Natural killer cell treated with Interleukin-12 subunit alpha and Interleukin-12 subunit beta and Interleukin-15 and Interleukin-18, amount 100 ng/mL, for 72 hours (primary cell): ENCODE measurements at regions not wholly inside any gene's neighbourhood (a gene's known extent, or its start where the extent isn't known, plus 50 kb on each side); places are given as distances from the start of the nearest gene placed in this dataset.

Experiments used
- ATAC-seq, 2 donors: fragments of 150-1000 bp; cut with Tn5 transposase in 1 of 2; sonication (Bioruptor Pico), chemical (Tn5 transposase) in 1 of 2; 2 replicates each; pipeline ENCODE4 v1.10.0; 2021
- DNase-seq: peaks from one replicate; pipeline ENCODE4 v3.0.0; 2022; ENCODE audit warnings: low spot score
- H3K27ac Mint-ChIP-seq, 2 donors: 1 replicate in 1 of 2; 2 replicates in 1 of 2; pipeline ENCODE4 v1.8.0; 2022; ENCODE audit warnings: mixed read lengths in 2 of 2, mild to moderate bottlenecking in 1 of 2, moderate library complexity in 1 of 2
- H3K27me3 Mint-ChIP-seq, 2 donors: 1 replicate in 1 of 2; 2 replicates in 1 of 2; pipeline ENCODE4 v1.8.0; 2022; ENCODE audit warnings: mixed read lengths in 2 of 2
- H3K36me3 Mint-ChIP-seq: one replicate; pipeline ENCODE4 v1.8.0; 2022; ENCODE audit warnings: mixed read lengths
- H3K4me1 Mint-ChIP-seq, 2 donors: 1 replicate in 1 of 2; 2 replicates in 1 of 2; pipeline ENCODE4 v1.8.0; 2022; ENCODE audit warnings: low read depth in 2 of 2, mixed read lengths in 2 of 2, mild to moderate bottlenecking in 1 of 2
- H3K4me3 Mint-ChIP-seq: one replicate; pipeline ENCODE4 v1.8.0; 2022; ENCODE audit warnings: mixed read lengths
- H3K9me3 Mint-ChIP-seq: 2 replicates; pipeline ENCODE4 v1.8.0; 2022; ENCODE audit warnings: mixed read lengths

GRCh38 chr3:162262129-162262528 lies 765.5 kb downstream of the OTOL1 start:
- H3K27me3 Mint-ChIP-seq, result no peaks in the 10 kb centered on the region
- H3K27ac Mint-ChIP-seq, result no peak overlapping the region
- H3K4me1 Mint-ChIP-seq, result no peaks in the 10 kb centered on the region
- DNase-seq, result no peak
- peaks cover 5% of the 10 kb centered on the region for H3K36me3 Mint-ChIP-seq
- ATAC-seq, result no peak
- H3K9me3 Mint-ChIP-seq, result peaks cover 17% of the 10 kb centered on the region
- H3K4me3 Mint-ChIP-seq, result no peak overlapping the region

- Mint-ChIP-seq H3K36me3 (peaks cover 5% of the 10 kb centered on the region), H3K4me3 (no peak overlapping the region), H3K27ac (no peak overlapping the region), H3K4me1 (no peaks in the 10 kb centered on the region), H3K27me3 (no peaks in the 10 kb centered on the region), H3K9me3 (peaks cover 16% of the 10 kb centered on the region)
- no peak for ATAC-seq
- no peak for DNase-seq
These were observed 767.0 kb downstream of the OTOL1 start for GRCh38 chr3:162263596-162263995.

DNA sequence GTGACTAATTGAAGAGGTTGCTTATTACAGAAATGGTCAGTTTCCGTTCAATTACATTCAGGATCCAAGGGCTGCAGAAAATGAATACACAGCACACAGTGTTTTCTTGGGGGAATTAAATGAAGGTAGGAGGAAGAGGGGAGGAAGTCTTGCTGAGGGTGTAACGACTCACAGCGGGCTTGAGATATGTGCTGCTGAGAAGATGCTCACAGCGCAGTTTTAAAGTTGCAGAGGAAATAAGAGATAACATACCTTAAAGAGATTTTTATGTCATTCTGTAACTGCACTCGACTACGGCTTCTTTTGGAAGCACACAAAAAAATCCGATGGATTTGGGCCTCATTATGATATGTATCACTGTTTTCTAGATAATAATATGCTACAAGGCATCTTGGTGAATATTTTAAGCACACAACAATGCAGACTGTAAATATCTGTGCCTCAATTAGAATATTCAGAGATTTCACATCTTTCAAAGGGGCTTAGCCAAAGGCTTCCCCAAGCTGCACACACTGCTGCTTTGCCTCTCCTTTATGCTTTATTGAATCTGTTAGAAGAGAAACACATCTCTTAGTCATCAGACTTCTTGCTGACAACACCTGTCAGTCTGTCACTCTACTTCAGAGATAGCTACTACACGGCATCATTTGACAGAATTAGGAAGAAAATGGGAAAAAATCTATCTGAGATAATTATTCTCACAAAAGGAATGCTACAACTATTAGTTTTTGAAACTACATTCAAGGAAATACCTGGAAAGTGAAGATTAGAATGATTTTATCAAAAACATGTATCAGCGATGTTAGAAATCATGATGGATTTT lies 773.2 kb downstream of the OTOL1 start:
- H3K9me3 Mint-ChIP-seq, result peaks cover 10% of the 10 kb centered on the region
- H3K27me3 Mint-ChIP-seq, result no peaks in the 10 kb centered on the region
- no peak overlapping the region for H3K27ac Mint-ChIP-seq
- DNase-seq (no peak), ATAC-seq (no peak)
- peaks cover 4% of the 10 kb centered on the region for H3K36me3 Mint-ChIP-seq
- no peak overlapping the region for H3K4me3 Mint-ChIP-seq
- H3K4me1 Mint-ChIP-seq, result no peaks in the 10 kb centered on the region

DNA sequence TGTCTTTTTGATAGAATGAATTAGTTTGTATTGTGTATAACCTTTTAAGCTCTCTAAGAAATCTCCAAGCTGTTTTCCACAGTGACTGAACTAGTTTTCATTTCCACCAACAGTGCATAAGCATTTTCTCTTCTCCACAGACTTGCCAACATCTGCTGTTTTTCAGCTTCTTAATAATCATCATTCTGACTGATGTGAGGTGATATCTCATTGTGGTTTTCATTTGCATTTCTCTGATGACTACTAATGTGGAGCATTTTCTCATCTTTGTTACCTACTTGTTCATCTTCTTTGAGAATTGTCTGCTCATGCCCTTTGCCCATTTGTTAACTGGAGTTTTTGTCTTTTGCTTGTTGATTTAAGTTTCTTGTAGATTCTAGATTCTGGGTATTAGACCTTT lies 777.5 kb downstream of the OTOL1 start:
- H3K36me3 Mint-ChIP-seq, result peaks cover 4% of the 10 kb centered on the region
- no peak overlapping the region for H3K4me3 Mint-ChIP-seq
- ATAC-seq (no peak), DNase-seq (no peak)
- no peaks in the 10 kb centered on the region for H3K27me3 Mint-ChIP-seq
- H3K9me3 Mint-ChIP-seq, result peaks cover 12% of the 10 kb centered on the region
- H3K4me1 Mint-ChIP-seq, result no peaks in the 10 kb centered on the region
- H3K27ac Mint-ChIP-seq, result no peak overlapping the region

- Mint-ChIP-seq H3K9me3 (peaks cover 15% of the 10 kb centered on the region), H3K4me3 (no peak overlapping the region), H3K36me3 (no peaks in the 10 kb centered on the region), H3K4me1 (no peaks in the 10 kb centered on the region), H3K27me3 (no peaks in the 10 kb centered on the region), H3K27ac (no peak overlapping the region)
- ATAC-seq (no peak), DNase-seq (no peak)
These were observed 782.2 kb downstream of the OTOL1 start for GRCh38 chr3:162278834-162279233.

- H3K4me3 Mint-ChIP-seq, result no peak overlapping the region
- H3K9me3 Mint-ChIP-seq, result peaks cover 8% of the 10 kb centered on the region
- DNase-seq (no peak), ATAC-seq (no peak)
- H3K27ac Mint-ChIP-seq, result no peak overlapping the region
- no peaks in the 10 kb centered on the region for H3K27me3 Mint-ChIP-seq
- H3K36me3 Mint-ChIP-seq, result no peaks in the 10 kb centered on the region
- H3K4me1 Mint-ChIP-seq, result no peaks in the 10 kb centered on the region
These were observed 788.7 kb downstream of the OTOL1 start for GRCh38 chr3:162285259-162285658.

DNA sequence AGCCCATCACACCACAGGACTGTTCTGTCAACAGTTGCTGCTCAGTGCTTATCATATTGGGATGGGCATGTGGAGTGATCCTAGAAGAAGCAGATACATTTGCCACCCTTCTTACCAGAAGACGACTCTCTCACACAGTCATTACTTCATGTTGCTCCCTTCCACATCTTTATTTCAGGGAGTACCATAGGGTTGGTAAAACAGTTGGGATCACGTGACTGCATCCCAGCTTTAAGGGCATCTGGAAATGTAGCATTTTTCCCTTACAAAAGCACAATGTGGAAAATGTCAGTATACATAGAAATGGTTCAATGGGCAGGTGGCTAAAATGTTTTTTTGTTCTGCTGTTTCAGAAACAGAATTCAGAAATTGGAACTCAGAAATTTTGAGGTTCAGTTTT lies 791.0 kb downstream of the OTOL1 start:
- Mint-ChIP-seq H3K4me3 (no peak overlapping the region), H3K36me3 (no peaks in the 10 kb centered on the region), H3K4me1 (no peaks in the 10 kb centered on the region), H3K27ac (no peak overlapping the region), H3K27me3 (no peaks in the 10 kb centered on the region), H3K9me3 (peaks cover 10% of the 10 kb centered on the region)
- no peak for DNase-seq
- no peak for ATAC-seq

GRCh38 chr3:162292409-162292808 lies 795.8 kb downstream of the OTOL1 start:
- no peak for DNase-seq
- Mint-ChIP-seq H3K4me3 (no peak overlapping the region), H3K9me3 (peaks cover 19% of the 10 kb centered on the region)

DNA sequence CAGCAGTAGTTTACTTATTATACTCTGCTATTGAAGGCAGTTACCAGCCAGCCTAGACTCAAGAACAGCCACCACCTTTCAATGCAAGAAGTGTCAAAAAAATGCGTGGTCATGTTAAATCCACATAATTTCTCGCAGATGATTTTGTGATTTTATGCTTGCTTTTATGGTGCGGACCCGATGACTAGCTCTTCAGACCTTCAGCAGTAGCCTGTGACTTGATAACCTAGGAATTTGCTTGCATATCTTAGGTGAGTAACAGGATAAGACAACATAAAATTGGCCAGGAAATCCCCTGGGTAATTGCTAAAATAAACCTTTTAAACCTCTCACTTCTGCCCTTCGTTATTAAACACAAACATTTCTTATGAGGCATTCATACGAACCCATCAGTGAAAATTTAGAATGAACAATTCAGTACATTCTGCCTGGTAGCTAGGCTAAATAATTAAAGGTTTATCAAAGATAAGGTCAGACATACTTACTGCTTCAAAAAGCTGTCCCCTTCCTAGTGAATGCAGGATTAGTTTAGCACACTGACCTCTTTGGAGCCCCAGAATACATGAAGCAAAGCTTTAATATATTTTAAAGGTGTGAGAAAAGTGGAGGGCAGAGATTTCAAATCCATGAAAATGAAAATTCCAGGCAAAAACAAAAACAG lies 798.8 kb downstream of the OTOL1 start:
- Mint-ChIP-seq H3K36me3 (no peaks in the 10 kb centered on the region), H3K4me1 (no peaks in the 10 kb centered on the region), H3K9me3 (peaks cover 19% of the 10 kb centered on the region)

More at GRCh38 chr3:162292409-162292808, 795.8 kb downstream of the OTOL1 start:
- Mint-ChIP-seq H3K36me3 (no peaks in the 10 kb centered on the region), H3K27ac (no peak overlapping the region), H3K27me3 (no peaks in the 10 kb centered on the region), H3K4me1 (no peaks in the 10 kb centered on the region)
- ATAC-seq, result no peak

DNA sequence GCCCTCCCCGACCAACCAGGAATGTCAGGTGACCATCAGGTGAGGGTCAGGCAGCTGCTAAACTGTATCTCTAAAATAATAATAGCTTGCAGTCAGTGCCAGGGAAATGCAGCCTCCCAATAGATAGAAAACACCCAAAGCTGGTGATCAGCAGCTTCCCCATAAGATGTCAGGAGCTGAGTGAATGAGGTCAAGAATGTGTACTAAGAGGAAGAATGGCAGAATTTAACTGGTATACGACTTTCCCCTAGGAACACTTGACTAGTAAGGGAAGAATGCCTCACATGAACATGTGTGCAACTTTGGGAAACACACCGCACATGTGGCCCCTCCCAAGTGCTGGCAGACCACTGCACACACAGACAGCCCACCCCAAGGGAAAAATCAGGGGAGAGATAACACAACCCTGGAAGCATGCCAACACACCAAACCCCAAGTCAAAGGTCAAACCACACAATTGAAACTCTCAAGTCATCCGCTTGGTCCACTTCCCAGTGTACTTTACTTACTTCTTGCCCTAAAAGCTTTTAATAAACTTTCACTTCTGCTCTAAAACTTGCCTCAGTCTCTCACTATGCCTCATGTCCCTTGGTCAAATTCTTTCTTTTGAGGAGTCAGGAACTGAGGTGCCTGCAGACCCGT lies 806.5 kb downstream of the OTOL1 start:
- Mint-ChIP-seq H3K27me3 (no peaks in the 10 kb centered on the region), H3K9me3 (peaks cover 5% of the 10 kb centered on the region), H3K36me3 (no peaks in the 10 kb centered on the region), H3K4me3 (no peak overlapping the region), H3K27ac (no peak overlapping the region), H3K4me1 (no peaks in the 10 kb centered on the region)
- no peak for ATAC-seq
- no peak for DNase-seq

More for the DNA sequence above, 798.8 kb downstream of the OTOL1 start:
- ATAC-seq, result no peak
- H3K4me3 Mint-ChIP-seq, result no peak overlapping the region
- DNase-seq, result no peak
- H3K27me3 Mint-ChIP-seq, result no peaks in the 10 kb centered on the region
- H3K27ac Mint-ChIP-seq, result no peak overlapping the region

GRCh38 chr3:162317046-162317445 lies 820.4 kb downstream of the OTOL1 start:
- H3K36me3 Mint-ChIP-seq, result peaks cover 10% of the 10 kb centered on the region
- ATAC-seq (no peak), DNase-seq (no peak)
- H3K4me3 Mint-ChIP-seq, result no peak overlapping the region
- no peak overlapping the region for H3K27ac Mint-ChIP-seq
- H3K4me1 Mint-ChIP-seq, result no peaks in the 10 kb centered on the region
- peaks cover 15% of the 10 kb centered on the region for H3K9me3 Mint-ChIP-seq
- no peaks in the 10 kb centered on the region for H3K27me3 Mint-ChIP-seq

- peaks cover 17% of the 10 kb centered on the region for H3K9me3 Mint-ChIP-seq
- H3K27me3 Mint-ChIP-seq, result no peaks in the 10 kb centered on the region
- ATAC-seq (no peak), DNase-seq (no peak)
- no peaks in the 10 kb centered on the region for H3K36me3 Mint-ChIP-seq
- H3K27ac Mint-ChIP-seq, result no peak overlapping the region
- no peak overlapping the region for H3K4me3 Mint-ChIP-seq
- no peaks in the 10 kb centered on the region for H3K4me1 Mint-ChIP-seq
These were observed 832.0 kb downstream of the OTOL1 start for GRCh38 chr3:162328649-162329048.

DNA sequence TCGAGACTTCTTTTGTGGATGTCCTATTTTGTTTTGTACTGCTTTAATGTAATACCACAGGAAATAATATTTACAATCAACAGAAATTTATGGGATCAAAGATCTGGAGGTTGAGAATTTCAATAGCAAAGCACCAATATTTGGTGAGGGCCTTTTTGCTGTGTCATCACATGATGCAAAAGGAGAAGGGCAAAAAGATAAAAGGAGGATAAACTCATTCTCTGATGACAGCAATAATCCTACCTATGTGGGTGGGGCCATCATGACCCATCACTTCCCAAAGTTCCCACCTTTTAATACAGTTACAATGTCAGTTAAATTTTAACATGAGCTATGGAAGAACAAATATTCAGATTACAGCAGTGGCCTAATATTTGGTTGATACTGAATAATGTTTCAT lies 832.9 kb downstream of the OTOL1 start:
- Mint-ChIP-seq H3K27me3 (no peaks in the 10 kb centered on the region), H3K4me3 (no peak overlapping the region), H3K36me3 (peaks cover 6% of the 10 kb centered on the region), H3K4me1 (no peaks in the 10 kb centered on the region), H3K9me3 (peaks cover 20% of the 10 kb centered on the region), H3K27ac (no peak overlapping the region)
- DNase-seq (no peak), ATAC-seq (no peak)

- H3K9me3 Mint-ChIP-seq, result peaks cover 19% of the 10 kb centered on the region
- H3K4me3 Mint-ChIP-seq, result no peak overlapping the region
- no peak overlapping the region for H3K27ac Mint-ChIP-seq
- DNase-seq, result no peak
- H3K36me3 Mint-ChIP-seq, result peaks cover 6% of the 10 kb centered on the region
- no peaks in the 10 kb centered on the region for H3K4me1 Mint-ChIP-seq
- no peaks in the 10 kb centered on the region for H3K27me3 Mint-ChIP-seq
- no peak for ATAC-seq
These were observed 835.7 kb downstream of the OTOL1 start for GRCh38 chr3:162332344-162332743.
